ENCODE measurements at regions not wholly inside any gene's neighbourhood (a gene's known extent, or its start where the extent isn't known, plus 50 kb on each side); places are given as distances from the start of the nearest gene placed in this dataset.
A peak's percentile ranks its signal among the peaks of the same experiment; 100 is the strongest.
"Not testable (repeated sequence)": the region's sequence is repeated elsewhere in the genome, so short reads cannot be mapped to it uniquely, and the experiment has no call there.

DNA sequence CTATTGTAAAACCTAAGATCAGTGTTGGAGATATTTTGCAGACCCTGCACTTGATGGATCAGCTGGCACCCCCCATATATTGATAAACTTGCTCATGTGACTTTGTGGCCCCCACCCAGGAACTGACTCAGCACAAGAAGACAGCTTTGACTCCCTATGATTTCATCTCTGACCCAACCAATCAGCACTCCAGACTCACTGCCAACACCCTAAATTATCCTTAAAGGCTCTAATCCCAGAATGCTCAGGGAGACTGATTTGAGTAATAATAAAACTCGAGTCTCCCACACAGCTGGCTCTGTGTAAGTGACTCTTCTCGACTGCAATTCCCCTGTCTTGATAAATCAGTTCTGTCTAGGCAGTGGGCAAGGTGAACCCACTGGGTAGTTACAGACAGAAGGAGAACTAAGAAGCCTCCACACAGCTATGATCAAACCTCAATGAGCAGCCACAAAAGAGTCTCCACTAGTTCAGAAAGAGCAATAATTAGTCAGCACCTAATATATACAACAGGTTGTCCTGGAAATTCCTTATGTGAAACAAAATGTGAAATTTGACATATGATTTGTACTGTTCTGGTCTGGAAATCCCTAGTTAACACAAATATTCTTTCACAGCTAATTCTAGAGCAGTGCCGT is 52.2 kb downstream of the ACTL7B start:
- DNase-seq (ENCODE audit: low spot score), result no peak

DNA sequence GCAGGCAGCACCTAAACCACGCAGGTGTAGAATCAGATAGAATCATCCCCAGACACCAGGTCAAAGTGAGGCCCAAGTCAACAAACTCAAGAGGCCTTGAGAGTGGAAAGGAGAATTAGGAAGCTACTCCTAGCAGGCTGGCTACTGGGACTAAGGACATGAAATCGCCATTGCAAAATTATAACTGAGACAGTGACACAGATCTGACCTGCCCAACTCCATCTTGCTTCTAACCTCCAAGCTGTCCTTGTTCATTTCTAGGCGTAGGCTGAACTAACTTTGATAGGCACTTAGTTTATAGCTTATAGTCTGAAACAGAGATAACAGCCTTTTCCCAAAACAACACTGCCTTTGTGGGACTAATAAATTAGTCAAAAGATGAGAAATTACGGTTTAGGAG is 52.8 kb downstream of the ACTL7B start:
- no peak for DNase-seq (ENCODE audit: low spot score)

DNA sequence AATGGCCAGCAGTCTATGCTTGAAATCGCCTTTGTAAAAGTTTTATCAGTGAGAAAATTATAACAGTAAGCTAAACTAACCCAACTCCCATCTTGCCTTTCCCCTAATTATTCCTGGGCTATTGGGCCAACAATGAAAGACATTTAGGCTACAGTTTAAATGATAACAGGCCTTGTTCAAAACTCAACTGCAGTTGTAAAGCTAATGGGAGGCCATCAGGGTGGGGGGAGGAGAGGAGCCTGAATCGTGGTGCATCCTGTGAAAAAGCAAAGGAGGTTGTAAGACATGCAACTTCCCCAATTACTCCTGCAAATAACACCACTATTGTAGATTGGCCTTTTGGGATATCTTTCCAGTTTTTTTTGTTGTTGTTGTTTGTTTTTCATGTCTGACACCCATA is 53.8 kb downstream of the ACTL7B start:
- no peak for DNase-seq (ENCODE audit: low spot score)

DNA sequence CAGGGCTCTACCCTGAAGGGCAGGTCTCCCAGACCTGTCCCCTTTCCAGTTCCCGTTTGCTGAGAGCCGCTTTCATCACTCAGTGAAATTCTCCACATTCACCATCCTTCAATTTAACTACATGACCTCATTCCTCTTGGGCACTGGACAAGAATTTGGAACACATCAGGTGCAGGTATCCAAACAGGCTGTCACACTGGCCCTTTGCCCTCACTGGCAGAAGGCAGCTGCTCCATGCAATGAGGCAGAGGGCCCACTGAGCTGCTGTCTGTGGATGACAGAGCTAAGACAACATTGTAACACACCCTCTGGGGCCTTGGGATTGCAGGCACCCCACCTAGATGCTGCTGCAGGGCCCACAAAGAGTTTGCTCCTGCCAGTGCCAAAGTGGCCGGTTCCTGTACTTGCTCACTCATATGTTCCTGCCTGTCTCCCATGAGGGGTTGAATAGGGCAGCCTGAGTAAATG is 55.1 kb downstream of the ACTL7B start:
- DNase-seq (ENCODE audit: low spot score), result no peak

DNA sequence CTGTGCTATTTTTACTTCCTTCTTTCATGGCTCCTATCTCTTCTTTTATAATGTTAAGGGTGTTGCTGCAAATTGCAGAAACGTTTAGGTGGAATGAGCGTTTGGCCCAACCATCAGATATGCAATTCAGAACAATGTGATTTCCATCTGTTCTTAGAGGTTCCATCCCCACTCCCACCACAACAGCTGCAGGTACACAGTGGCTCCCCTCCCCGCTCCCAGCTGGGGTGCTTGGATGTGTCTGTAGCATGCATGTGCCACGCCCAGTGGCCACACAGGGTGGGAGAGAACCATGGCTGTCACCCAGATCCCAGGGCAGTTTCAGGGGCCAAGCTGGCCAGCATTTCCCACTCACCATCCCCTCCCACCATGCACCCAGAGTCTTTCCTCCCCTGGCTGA is 62.2 kb downstream of the ACTL7B start:
- DNase-seq (ENCODE audit: low spot score), result no peak

DNA sequence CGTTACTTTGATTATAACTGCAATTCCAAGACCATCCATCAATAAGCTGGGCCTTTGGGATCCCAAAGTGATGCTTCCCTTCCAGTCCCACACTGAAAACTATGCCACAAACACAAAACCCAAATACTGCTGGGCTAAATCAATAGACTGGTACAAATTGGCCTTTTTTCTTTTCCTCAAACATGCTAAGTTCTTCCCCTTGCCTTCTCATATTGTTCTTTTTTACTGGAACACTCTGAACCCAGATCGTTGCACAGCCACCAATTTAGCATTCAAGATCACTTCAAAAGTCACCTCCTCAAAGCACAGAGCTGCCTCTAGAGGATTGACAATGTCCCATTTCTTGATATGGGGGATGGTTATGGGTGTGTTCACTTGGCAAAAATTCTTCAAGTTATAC is 66.0 kb downstream of the ACTL7B start:
- DNase-seq (ENCODE audit: low spot score), result no peak

DNA sequence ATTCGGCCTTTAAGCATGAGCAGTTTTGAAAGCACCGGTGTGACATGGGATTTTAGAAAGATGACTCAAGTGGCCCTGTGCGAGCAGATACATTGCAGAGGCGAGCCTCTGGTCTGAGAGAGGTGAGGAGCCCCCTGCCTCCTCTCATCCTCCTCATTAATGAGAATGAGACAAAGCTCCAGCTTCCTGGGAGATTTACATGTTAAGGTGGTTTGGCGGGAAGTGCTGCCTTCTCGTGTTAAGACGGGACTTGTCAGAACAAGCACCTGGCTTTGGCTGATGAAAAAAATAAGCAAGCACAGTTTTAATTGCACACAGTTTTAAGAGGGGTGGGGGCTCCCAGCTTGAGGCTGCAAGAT is 68.1 kb downstream of the ACTL7B start:
- no peak for DNase-seq (ENCODE audit: low spot score)

DNA sequence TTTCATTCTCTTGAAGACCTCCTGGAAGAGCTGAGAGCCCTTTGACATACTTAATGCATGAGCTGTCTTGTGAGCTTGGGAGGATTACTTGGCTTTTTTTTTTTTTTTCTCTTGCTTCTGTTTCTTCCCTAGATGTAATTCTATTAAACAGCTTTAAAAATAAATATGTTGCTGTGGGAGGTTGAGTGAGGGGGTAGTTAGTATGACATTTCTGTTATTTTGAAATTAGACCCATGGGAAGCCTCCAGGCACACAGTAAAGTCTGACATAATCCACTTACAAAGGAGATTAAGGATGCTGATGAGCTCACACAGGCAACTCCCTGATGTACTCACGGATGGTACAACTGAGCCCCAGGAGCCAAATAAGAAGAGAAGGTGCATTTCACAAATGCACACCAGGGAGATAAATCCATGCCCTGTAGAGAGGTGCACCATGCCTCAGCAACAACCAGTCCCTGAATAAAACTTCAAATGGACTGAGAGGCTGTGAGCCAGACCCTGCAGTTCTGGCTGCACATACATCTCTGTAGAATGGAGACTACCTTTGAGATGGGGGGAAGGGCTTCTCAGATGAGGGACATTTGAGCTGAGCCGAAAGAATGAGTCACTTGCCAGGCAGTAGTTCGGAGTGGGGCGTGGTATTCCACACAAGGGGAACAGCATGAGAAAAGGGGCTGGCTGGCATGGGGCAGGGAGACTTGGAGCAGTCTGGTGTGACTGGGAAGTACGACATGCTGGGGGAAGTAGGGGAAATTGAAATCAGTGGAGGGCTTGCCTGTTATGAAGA is 68.7 kb downstream of the ACTL7B start:
- peak; percentile 56 for DNase-seq (ENCODE audit: low spot score)

DNA sequence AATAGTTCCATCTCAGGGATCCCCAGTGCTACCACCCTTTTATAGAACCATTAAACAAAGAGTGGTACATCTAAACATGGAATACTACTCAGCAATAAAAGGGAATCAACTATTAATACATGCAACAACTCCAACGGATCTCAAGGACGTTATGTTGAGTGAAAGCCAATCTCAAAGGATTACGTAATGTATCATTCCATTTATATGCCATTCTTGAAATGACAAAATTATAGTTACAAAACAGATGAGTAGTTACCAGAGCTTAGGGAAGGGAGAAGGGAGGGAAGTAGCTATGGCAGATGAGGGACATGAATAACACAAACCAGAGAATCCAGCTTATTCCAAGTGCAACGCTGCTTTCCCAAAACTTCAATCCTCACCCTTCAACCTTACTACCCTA is 69.5 kb downstream of the ACTL7B start:
- DNase-seq (ENCODE audit: low spot score), result no peak

DNA sequence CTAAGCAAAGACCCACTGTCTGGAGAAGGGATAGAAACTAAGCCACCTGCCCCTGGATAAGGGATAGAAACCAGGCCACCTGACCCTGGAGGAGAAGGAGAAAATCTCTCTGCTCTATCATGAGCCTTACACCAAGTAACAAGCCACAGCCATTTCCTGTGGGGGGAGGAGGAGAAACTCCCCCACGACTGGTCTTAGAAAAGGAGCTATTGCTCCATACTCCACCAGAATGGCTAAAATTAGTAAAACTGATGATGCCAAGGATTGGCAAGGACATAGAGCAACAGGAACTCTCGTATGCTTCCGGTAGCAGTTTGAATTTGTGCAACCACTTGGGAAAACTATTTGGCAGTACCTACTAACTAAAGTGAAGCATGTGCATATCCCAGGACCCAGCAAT is 70.8 kb downstream of the ACTL7B start:
- DNase-seq (ENCODE audit: low spot score), result peak; percentile 13

DNA sequence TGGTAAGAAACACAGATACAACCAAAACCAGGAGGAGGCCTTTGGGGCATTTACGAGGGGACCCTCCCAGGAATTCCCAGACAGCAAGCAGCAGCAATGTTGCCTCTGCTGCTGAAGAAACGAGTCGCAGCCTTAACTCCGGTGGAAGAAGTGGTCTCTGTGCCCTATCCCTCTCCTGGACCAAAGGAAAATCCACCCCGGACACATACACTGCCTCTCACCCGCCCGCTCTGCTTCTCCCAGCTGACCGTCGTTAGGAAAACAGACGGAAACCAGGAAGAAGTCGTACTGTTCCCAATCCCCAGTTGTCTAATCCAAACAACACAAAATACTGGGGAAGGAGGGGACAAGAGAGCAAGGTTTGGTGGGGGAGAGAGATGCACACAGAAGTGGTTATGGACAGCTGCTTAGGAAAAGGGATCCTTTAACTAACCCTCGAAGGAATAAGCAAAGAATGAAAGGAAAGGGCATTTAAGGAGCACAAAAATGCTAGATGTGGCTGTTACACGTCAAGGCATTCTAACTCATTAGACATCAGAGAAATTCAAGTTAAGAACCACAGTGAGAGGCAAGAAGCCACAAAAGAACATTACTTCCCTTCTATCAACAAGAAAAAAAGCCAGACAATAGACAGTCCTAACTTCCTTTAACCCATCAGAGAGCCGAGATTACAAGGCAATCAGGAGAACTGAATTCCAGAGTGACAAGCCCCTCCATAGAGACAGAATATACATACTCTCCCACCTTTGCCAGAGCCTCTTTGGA is 71.9 kb downstream of the ACTL7B start:
- no peak for DNase-seq (ENCODE audit: low spot score)

DNA sequence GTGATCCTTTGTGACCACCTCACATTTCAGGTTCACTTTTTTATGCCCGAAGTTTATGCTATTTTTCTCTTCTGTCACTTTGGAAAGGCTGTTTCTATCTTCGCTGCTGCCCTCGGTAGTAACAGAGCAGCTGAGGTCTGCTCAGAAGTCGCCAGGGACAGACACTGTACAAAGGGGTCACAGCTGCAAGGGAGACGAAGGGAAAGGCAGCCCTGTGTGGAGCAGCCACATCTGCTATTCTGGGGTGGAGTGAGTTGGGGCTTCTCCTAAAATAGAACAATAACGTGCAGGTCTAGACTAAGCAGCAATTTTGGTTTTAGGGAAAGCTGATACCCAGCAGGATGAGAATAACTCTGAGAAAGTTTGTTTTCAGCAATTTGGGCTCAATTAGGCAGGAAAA is 72.5 kb downstream of the ACTL7B start:
- DNase-seq (ENCODE audit: low spot score), result no peak

DNA sequence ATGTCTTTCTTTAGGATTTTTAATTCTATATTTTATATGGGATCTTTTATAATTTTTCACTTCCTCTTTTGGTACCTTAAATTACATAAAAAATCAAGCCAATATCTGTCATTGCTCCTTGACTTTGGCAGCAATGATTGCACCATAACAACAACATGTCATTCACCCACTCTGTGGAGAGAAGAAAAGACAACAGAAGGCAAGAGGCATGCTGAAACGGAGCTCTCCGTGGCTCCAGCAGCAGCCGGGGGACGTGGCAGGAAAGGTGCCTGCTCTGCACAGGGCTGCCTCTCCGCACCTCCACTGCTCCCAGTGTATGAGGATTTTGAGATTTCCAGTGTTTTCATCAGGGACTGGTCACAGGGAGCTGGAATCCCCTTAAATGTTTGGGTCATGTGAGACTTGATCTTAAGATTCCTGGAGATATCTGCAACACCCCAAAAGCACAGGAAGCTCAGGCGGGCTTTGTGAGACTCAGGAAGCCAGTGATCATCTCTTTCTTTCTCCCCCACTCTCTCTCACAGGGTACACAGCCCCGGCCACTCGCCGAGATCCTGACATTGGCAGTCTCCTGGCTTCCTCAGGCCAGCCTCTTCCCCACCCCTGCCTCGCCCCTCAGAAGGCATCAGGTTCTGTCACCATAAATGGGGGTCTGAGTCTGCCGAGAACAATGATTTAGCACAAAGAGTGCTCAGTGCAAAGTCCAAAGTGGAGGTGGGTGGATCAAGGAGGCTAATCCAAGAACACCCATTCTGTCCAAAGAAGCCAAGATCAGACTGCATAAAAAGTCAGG is 74.6 kb downstream of the ACTL7B start:
- DNase-seq (ENCODE audit: low spot score), result no peak

DNA sequence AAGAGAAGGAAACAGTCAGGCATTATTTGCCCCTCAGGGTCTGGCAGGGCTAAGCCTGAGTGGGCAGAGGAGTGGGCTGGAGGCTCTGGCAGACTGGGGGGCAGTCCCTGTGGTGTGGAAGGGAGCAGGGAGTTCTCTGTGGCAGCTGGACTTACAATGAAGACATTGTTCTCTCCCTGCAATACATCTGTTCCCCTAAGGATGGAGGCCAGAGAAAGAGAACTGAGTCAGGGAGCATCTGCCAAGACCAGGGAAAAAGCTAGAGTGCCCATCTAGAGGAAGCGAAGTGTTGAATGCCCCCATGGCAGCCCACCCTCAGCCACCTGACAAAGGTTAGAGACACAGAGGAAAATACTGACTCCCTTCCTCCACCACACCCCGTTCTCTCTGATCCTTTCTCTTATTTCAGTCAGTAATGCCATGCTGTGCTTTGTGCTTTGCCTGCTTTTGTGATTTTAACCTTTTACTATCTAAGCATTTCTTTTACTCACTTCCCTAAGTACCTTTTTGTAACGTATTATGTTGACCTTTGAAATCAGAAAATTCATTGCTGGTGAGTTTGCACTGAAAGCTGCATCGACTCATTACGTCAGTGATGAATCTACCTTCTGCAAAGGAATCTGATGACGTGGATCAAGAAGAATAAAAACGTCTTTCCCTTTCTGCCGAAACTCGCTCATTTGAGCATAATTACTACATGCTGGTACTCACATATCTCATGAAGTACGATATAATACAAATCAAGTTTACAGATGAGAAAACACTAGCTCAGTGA is 76.0 kb downstream of the ACTL7B start:
- DNase-seq (ENCODE audit: low spot score), result no peak

DNA sequence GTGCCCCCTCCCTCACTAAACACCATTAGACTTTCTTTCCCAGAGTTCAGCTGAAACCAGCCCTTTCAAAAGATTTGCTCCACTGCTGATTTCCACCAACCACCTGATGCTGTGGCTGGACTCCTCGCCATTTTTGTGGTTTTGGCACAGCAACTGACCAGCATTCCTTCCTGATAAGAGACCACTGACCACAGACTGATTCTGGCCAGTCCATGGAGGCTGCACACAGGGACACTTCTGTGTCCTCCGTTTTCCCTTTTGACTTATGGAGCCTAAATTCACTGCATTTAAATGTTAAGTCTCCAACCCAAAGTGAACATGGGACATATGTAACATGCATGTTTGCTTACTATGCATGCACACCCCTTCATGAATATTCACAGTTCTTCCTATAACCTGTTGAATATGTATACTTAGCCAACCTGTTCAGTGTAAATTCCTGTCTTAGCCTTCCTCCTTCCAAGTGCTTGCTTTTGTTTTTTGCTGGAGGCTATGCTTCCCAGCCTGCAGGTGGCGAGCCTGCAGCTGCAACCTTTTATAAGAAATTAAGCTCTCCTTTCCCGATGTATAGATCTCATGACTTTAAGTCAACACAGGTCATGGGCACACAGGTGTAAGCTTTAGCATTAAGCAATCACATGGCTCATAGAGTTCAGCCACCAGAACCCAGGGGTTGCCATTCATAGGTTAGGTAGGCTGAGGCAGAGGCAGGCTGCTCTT is 78.7 kb downstream of the ACTL7B start:
- peak; percentile 62 for DNase-seq (ENCODE audit: low spot score)

DNA sequence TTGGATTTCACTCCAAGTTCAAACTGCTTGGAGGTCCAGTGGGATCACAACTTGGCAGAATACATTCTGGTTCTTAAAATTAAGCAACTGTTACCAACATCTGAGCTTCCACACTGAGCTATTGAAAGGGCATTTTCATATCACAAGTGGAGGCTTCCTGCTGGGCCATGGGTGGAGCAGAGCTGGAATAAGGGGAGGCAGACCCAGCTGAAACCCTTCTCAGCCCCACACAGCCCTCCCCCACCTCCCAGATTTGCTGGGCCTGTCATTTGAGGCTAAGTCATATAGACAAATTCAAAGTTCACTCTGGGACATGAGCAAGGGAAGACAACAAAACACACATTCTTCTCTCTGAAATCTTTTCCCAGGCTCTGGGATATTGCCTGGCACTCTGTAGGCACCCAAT is 79.9 kb downstream of the ACTL7B start:
- no peak for DNase-seq (ENCODE audit: low spot score)

DNA sequence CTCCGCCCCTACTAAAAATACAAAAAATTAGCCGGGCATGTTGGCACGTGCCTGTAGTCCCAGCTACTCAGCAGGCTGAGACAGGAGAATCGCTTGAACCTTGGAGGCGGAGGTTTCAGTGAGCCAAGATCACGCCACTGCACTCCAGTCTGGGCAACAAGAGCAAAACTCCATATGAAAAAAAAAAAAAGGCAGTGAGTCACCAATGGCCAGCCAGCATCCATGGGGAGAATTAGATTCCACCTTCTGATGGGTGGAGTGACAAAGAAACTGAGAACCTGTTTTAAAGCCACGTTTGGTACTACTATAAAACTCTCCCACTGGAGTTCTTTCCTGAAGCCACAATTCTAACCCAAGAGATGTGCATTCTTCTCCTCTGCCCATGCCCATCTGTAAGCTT is 81.7 kb downstream of the ACTL7B start:
- DNase-seq (ENCODE audit: low spot score), result not testable (repeated sequence)

DNA sequence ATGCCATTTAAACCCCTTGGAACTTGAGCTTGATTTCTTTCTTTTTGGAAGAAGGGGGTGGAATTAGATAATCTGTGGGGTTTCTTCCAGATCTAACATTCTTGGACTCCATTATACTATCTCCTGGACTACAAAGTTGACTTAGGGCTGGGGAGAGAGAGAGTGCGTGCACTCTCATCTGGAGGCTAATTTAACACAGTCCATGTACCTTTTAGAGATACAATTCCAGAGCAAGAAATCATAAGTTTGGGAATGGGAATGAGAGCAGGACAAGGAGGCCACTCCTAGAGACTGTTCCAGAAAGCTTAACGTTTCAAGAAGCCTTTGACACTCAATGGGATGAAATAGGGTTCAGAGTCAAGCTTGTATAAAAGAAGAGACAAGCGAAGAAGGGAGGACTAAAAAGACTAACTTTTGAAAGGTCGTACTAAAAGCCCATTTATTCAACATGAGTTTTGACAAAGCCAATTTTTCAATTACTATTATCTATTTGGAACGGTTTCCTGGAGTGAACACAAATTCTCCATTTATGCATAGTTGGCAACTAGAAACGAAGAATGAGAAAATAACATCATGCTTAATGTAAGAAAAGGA is 83.4 kb downstream of the ACTL7B start:
- DNase-seq (ENCODE audit: low spot score), result no peak

DNA sequence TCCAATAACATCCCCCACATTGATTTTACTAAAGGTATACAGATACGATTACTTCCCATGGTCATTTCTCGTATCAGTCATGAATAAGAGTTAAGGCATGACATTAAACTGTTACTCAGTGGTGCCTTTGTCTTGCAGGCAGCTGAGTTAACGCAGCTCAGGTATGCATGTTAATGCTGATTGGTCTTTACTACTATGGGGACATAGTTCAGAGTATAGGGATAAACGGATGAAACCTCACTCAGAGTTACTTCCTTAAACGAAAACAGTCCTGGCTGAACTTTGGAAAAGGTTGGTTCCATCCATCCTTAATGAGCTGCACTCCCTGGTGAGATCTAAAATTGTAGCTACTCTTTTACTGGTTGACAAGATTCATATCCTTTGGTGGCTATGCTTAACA is 87.0 kb downstream of the ACTL7B start:
- no peak for DNase-seq (ENCODE audit: low spot score)

DNA sequence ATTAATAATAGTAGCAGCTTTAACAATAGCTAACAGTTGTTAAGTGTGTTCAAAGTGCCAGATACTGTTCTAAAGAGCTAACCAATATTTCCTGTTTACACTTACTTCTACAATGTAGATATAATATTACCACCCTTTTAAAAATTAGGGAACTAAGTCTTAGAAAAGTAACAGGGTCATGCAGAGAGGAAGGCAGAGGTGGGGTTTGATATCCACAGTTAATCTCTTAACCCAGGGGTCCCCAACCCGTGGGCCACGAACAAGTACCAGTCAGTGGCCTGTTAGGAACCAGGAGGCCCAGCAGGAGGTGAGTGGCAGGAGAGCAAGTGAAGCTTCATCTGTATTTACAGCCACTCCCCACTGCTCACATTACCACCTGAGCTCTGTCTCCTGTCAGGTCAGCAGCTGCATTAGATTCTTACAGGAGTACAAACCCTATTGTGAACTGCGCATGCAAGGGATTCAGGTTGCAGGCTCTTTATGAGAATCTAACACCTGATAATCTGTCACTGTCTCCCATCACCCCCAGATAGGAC is 89.1 kb downstream of the ACTL7B start:
- no peak for DNase-seq (ENCODE audit: low spot score)

Measured in H4 (cell line).